ENCODE measurements at regions not wholly inside any gene's neighbourhood (a gene's known extent, or its start where the extent isn't known, plus 50 kb on each side); places are given as distances from the start of the nearest gene placed in this dataset.

DNA sequence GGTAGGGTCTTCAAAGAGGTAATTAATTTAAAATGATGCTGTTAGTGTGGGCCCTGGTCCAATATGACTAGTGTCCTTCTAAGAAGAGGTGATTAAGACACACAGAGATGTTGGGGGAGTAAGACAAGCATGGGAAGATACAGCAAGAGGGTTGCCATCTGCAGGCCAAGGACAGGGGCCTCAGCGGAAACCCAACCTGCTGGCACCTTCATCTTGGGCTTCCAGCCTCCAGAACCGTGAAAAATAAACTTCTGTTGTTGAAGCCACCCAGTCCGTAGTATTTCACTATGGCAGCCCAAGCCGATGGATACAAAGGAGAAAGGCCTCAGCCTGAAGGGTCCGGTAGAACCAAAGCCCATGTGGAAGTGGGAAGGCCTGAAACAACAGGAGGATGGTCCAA lies 161.7 kb upstream of the UBE2E1 start:
- H3K27ac Mint-ChIP-seq (ENCODE audit: unreplicated experiment): no peak overlapping the region
- TF ChIP-seq, protein P1, sequence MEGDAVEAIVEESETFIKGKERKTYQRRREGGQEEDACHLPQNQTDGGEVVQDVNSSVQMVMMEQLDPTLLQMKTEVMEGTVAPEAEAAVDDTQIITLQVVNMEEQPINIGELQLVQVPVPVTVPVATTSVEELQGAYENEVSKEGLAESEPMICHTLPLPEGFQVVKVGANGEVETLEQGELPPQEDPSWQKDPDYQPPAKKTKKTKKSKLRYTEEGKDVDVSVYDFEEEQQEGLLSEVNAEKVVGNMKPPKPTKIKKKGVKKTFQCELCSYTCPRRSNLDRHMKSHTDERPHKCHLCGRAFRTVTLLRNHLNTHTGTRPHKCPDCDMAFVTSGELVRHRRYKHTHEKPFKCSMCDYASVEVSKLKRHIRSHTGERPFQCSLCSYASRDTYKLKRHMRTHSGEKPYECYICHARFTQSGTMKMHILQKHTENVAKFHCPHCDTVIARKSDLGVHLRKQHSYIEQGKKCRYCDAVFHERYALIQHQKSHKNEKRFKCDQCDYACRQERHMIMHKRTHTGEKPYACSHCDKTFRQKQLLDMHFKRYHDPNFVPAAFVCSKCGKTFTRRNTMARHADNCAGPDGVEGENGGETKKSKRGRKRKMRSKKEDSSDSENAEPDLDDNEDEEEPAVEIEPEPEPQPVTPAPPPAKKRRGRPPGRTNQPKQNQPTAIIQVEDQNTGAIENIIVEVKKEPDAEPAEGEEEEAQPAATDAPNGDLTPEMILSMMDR (IDR thresholded peaks at IDR 0.05): no peak
- no peak overlapping the region for H3K4me3 Mint-ChIP-seq (ENCODE audit: unreplicated experiment)
- no peak for DNase-seq (ENCODE audit: low spot score)
- H3K27me3 Mint-ChIP-seq (ENCODE audit: low read depth): no peaks in the 10 kb centered on the region
- peaks cover 12% of the 10 kb centered on the region for H3K4me1 Mint-ChIP-seq (ENCODE audit: low read depth)
- no peaks in the 10 kb centered on the region for H3K36me3 Mint-ChIP-seq (ENCODE audit: low read depth)
- H3K9me3 Mint-ChIP-seq (ENCODE audit: low read depth): peaks cover 2% of the 10 kb centered on the region

DNA sequence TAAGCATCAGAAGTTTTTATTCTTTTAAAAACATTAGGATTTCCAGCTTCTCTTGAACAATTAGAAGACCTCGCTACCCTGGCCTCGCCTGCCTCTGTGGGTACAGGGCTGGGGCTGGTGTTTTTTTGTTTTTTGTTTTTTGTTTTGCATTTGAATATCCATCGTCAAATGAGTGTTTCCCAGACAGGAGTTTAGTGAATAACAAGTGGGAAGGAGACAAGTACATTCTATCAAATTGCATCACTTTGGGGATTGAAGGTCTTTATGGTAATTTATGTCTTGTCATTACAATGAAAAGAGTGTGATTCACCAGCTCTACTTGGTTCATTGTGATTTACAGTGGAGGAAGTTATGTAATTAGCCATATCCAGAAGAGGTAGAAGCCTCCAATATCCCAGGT lies 161.1 kb upstream of the UBE2E1 start:
- DNase-seq (ENCODE audit: low spot score): no peak
- Mint-ChIP-seq H3K27me3 (ENCODE audit: low read depth) (no peaks in the 10 kb centered on the region), H3K9me3 (ENCODE audit: low read depth) (peaks cover 2% of the 10 kb centered on the region), H3K4me3 (ENCODE audit: unreplicated experiment) (no peak overlapping the region), H3K36me3 (ENCODE audit: low read depth) (no peaks in the 10 kb centered on the region), H3K27ac (ENCODE audit: unreplicated experiment) (no peak overlapping the region), H3K4me1 (ENCODE audit: low read depth) (peaks cover 18% of the 10 kb centered on the region)
- TF ChIP-seq, protein P1 (IDR thresholded peaks at IDR 0.05): no peak

DNA sequence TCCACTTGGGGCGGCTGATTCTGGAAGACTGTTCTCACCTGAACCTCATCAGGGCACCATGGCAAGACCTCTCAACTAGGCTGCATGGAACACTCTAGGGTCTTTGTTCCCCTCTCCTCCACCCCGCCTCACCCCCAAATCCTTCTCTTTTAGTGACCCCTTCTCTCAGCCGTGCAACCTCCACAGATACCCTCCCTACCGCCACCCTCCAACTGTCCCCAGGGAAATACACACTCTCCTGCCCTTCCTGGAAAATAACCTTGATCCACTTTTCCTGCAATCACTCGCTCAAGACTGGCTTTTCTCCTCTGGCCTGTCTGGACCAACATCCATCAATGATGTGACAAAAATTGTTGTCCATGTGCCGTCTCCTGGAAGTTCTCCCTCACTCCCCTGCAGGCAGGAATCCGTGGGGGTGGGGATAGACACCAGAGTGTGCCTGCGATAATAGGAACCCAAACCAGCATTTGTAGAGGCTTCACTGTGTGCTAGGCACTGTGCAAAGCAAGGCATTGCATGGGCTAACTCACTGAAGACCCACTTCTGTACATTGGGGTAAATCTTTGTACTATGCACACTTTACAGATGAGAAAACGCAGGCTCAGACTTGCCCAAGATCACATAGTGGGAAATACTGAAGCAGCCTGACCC lies 160.1 kb upstream of the UBE2E1 start:
- no peak overlapping the region for H3K4me3 Mint-ChIP-seq (ENCODE audit: unreplicated experiment)
- TF ChIP-seq, protein P1 (IDR thresholded peaks at IDR 0.05): no peak
- H3K36me3 Mint-ChIP-seq (ENCODE audit: low read depth): no peaks in the 10 kb centered on the region

GRCh38 chr3:23646184-23646920 lies 159.4 kb upstream of the UBE2E1 start:
- Mint-ChIP-seq H3K4me3 (ENCODE audit: unreplicated experiment) (no peak overlapping the region), H3K27ac (ENCODE audit: unreplicated experiment) (no peak overlapping the region), H3K36me3 (ENCODE audit: low read depth) (no peaks in the 10 kb centered on the region), H3K4me1 (ENCODE audit: low read depth) (peaks cover 21% of the 10 kb centered on the region), H3K27me3 (ENCODE audit: low read depth) (no peaks in the 10 kb centered on the region), H3K9me3 (ENCODE audit: low read depth) (peaks cover 2% of the 10 kb centered on the region)
- DNase-seq (ENCODE audit: low spot score): no peak
- TF ChIP-seq, protein P1 (IDR thresholded peaks at IDR 0.05): no peak

More for the DNA sequence above, 160.1 kb upstream of the UBE2E1 start:
- H3K27ac Mint-ChIP-seq (ENCODE audit: unreplicated experiment): no peak overlapping the region
- DNase-seq (ENCODE audit: low spot score): no peak
- H3K4me1 Mint-ChIP-seq (ENCODE audit: low read depth): peaks cover 19% of the 10 kb centered on the region
- H3K27me3 Mint-ChIP-seq (ENCODE audit: low read depth): no peaks in the 10 kb centered on the region
- H3K9me3 Mint-ChIP-seq (ENCODE audit: low read depth): peaks cover 2% of the 10 kb centered on the region

DNA sequence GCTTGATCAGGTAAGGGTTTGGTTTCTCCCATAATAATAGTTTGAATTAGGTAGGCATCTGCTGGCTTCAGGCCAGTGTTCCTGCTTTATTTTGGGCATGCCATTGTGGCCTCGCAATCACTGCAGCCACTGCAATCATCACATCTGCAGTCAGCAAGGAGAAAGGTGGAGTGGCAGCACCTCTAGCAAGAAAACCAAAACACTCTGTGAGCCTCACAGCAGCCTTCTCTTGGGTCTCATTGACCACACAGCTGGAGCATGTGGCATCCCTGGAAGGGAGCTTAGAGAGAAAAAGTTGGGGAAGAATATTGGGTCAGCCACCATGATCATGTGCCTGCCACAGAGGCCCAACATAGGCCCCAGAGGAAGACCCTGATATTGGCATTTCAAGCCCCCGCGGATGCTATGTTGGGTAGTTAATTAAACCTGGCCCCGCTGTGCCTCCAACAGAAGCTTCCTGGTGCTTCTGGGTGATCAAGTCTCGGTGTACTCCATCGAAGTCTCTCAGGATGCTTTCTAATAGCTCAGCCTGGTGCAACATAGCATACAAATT lies 158.0 kb upstream of the UBE2E1 start:
- peaks cover 21% of the 10 kb centered on the region for H3K4me1 Mint-ChIP-seq (ENCODE audit: low read depth)
- H3K27me3 Mint-ChIP-seq (ENCODE audit: low read depth): no peaks in the 10 kb centered on the region
- TF ChIP-seq, protein P1 (IDR thresholded peaks at IDR 0.05): no peak
- DNase-seq (ENCODE audit: low spot score): no peak
- peaks cover 4% of the 10 kb centered on the region for H3K9me3 Mint-ChIP-seq (ENCODE audit: low read depth)
- H3K36me3 Mint-ChIP-seq (ENCODE audit: low read depth): no peaks in the 10 kb centered on the region
- H3K4me3 Mint-ChIP-seq (ENCODE audit: unreplicated experiment): no peak overlapping the region
- no peak overlapping the region for H3K27ac Mint-ChIP-seq (ENCODE audit: unreplicated experiment)

Data from chondrocyte (in vitro differentiated cells).